ENCODE measurements at regions not wholly inside any gene's neighbourhood (a gene's known extent, or its start where the extent isn't known, plus 50 kb on each side); places are given as distances from the start of the nearest gene placed in this dataset.
"Not testable (repeated sequence)": the region's sequence is repeated elsewhere in the genome, so short reads cannot be mapped to it uniquely, and the experiment has no call there.

- not testable (repeated sequence) for DNase-seq (ENCODE audit: low spot score)
Measured at GRCh38 chr15:30760633-30761032, 134.7 kb downstream of the ARHGAP11B start.

- DNase-seq (ENCODE audit: low spot score) = not testable (repeated sequence)
Measured at GRCh38 chr15:30761365-30761764, 135.4 kb downstream of the ARHGAP11B start.

GRCh38 chr15:30769390-30770124 lies 134.2 kb upstream of the FAN1 start:
- DNase-seq (ENCODE audit: low spot score) = not testable (repeated sequence)

- no peak for DNase-seq (ENCODE audit: low spot score)
Measured at GRCh38 chr15:30770759-30771158, 133.0 kb upstream of the FAN1 start.

- DNase-seq (ENCODE audit: low spot score) = no peak
Measured at GRCh38 chr15:30783019-30783418, 120.7 kb upstream of the FAN1 start.

GRCh38 chr15:30788595-30788994 lies 115.1 kb upstream of the FAN1 start:
- no peak for DNase-seq (ENCODE audit: low spot score)

GRCh38 chr15:30791239-30792175 lies 112.2 kb upstream of the FAN1 start:
- DNase-seq (ENCODE audit: low spot score) = peak; percentile 30

- DNase-seq (ENCODE audit: low spot score) = not testable (repeated sequence)
Measured at GRCh38 chr15:30792843-30793242, 110.9 kb upstream of the FAN1 start.

- no peak for DNase-seq (ENCODE audit: low spot score)
Measured at GRCh38 chr15:30794388-30794787, 109.3 kb upstream of the FAN1 start.

- DNase-seq (ENCODE audit: low spot score) = not testable (repeated sequence)
Measured at GRCh38 chr15:30799565-30799964, 104.2 kb upstream of the FAN1 start.

GRCh38 chr15:30801140-30801895 lies 102.4 kb upstream of the FAN1 start:
- not testable (repeated sequence) for DNase-seq (ENCODE audit: low spot score)

GRCh38 chr15:30802001-30802400 lies 101.7 kb upstream of the FAN1 start:
- DNase-seq (ENCODE audit: low spot score) = not testable (repeated sequence)

- DNase-seq (ENCODE audit: low spot score) = not testable (repeated sequence)
Measured at GRCh38 chr15:30803703-30804102, 100.0 kb upstream of the FAN1 start.

- no peak for DNase-seq (ENCODE audit: low spot score)
Measured at GRCh38 chr15:30816430-30816829, 87.3 kb upstream of the FAN1 start.

- not testable (repeated sequence) for DNase-seq (ENCODE audit: low spot score)
Measured at GRCh38 chr15:30823068-30823813, 80.5 kb upstream of the FAN1 start.

GRCh38 chr15:30824518-30825195 lies 79.1 kb upstream of the FAN1 start:
- DNase-seq (ENCODE audit: low spot score) = no peak

- no peak for DNase-seq (ENCODE audit: low spot score)
Measured at GRCh38 chr15:30827625-30828303, 76.0 kb upstream of the FAN1 start.

- DNase-seq (ENCODE audit: low spot score) = not testable (repeated sequence)
Measured at GRCh38 chr15:30828304-30828639, 75.4 kb upstream of the FAN1 start.

GRCh38 chr15:30830961-30831360 lies 72.8 kb upstream of the FAN1 start:
- DNase-seq (ENCODE audit: low spot score) = no peak

GRCh38 chr15:30833379-30833778 lies 70.3 kb upstream of the FAN1 start:
- DNase-seq (ENCODE audit: low spot score) = not testable (repeated sequence)
